K562 (cell line): ENCODE measurements at regions not wholly inside any gene's neighbourhood (a gene's known extent, or its start where the extent isn't known, plus 50 kb on each side); places are given as distances from the start of the nearest gene placed in this dataset.

Source experiments
- ATAC-seq: fragments of 200-7000 bp; cut with Tn5 transposase; 3 replicates; pipeline ENCODE4 v1.9.1; 2020; ENCODE audit warnings: moderate library complexity
- BruUV-seq: library from RNA; stranded (reverse); fragments of 400-500 nt; replicated peaks from 2 replicates; lab custom pipeline; 2021; lab: Mats Ljungman, UMichigan
- CTCF ChIA-PET: fragments of 300-600 bp; formaldehyde crosslinking; extraction: SDS; loops from one replicate; lab custom pipeline; 2021; ENCODE audit warnings: low intra/inter-chr PET ratio; lab: Yijun Ruan, JAX
- POLR2A ChIA-PET: fragments of 300-600, 350-650 bp; sonication (Branson Sonifier 250); formaldehyde crosslinking; extraction: SDS; loops from one replicate; lab custom pipeline; 2021; ENCODE audit warnings: antibody characterized with exemption, inconsistent platforms; lab: Yijun Ruan, JAX
- DNase-seq, 4 experiments: peaks; one replicate each; pipeline versions ENCODE4 v3.0.0 to v3.0.0-alpha.2; 2011 to 2018; ENCODE audit warnings: low spot score in 3 of 4, mixed read lengths in 3 of 4; ENCODE audit errors: extremely low read depth in 1 of 4
- FAIRE-seq: peaks from 2 replicates; lab custom pipeline; 2011; peaks lifted over from hg19 to GRCh38; lab: Jason Lieb, UNC
- H2AFZ ChIP-seq: 2 replicates; pipeline ENCODE4 v1.6.0; 2011; ENCODE audit warnings: low read depth, low read length, control low read depth, inconsistent platforms
- H3K27ac ChIP-seq: fragments of 200-600 bp; 3 replicates; pipeline ENCODE4 v1.8.0; 2011; ENCODE audit warnings: low read depth, mild to moderate bottlenecking, control low read depth, inconsistent platforms, low read length, moderate library complexity, mixed read lengths; ENCODE audit errors: extremely low read depth
- H3K27me3 ChIP-seq, 2 experiments: fragments of 300-600 bp in 1 of 2; 2 replicates in 1 of 2; 3 replicates in 1 of 2; pipeline versions ENCODE4 v1.6.0 to v1.8.0; 2011; ENCODE audit warnings: inconsistent platforms in 2 of 2, low read length in 2 of 2, mild to moderate bottlenecking in 1 of 2, mixed read lengths in 1 of 2, moderate library complexity in 1 of 2; ENCODE audit not compliant: control insufficient read depth in 2 of 2, insufficient read depth in 2 of 2
- H3K36me3 ChIP-seq: fragments of 300-600 bp; 3 replicates; pipeline ENCODE4 v1.8.0; 2011; ENCODE audit warnings: mild to moderate bottlenecking, low read length, inconsistent platforms; ENCODE audit not compliant: control insufficient read depth, insufficient read depth
- H3K4me1 ChIP-seq, 2 experiments: fragments of 200-600 bp in 1 of 2; replicated peaks in 1 of 2; 2 replicates in 1 of 2; 3 replicates in 1 of 2; pipeline versions ENCODE4 v1.5.1 to v1.8.0; 2011; ENCODE audit warnings: inconsistent platforms in 2 of 2, low read length in 2 of 2, mild to moderate bottlenecking in 1 of 2, mixed read lengths in 1 of 2, moderate library complexity in 1 of 2; ENCODE audit not compliant: control insufficient read depth in 2 of 2, insufficient read depth in 2 of 2
- H3K4me2 ChIP-seq: 2 replicates; pipeline ENCODE4 v1.6.1; 2011; ENCODE audit warnings: low read length, control low read depth, inconsistent platforms, mixed read lengths; ENCODE audit not compliant: insufficient read depth
- H3K4me3 ChIP-seq: fragments of 200-600 bp; sonication (generic), shearing (Covaris generic); 2 replicates; pipeline ENCODE4 v1.5.1; 2016; ENCODE audit warnings: control low read depth, inconsistent platforms
- H3K79me2 ChIP-seq: fragments of 200-600 bp; 3 replicates; pipeline ENCODE4 v1.8.0; 2011; ENCODE audit warnings: low read length, inconsistent platforms; ENCODE audit not compliant: control insufficient read depth, insufficient read depth
- H3K9ac ChIP-seq, 2 experiments: 2 replicates each; pipeline versions ENCODE4 v1.6.0 to v1.6.1; 2011; ENCODE audit warnings: low read depth in 2 of 2, low read length in 2 of 2, control low read depth in 1 of 2, inconsistent platforms in 1 of 2, mild to moderate bottlenecking in 1 of 2, mixed read lengths in 1 of 2; ENCODE audit not compliant: insufficient read depth in 1 of 2
- H3K9me1 ChIP-seq: one replicate; pipeline ENCODE4 v1.6.0; 2011; ENCODE audit warnings: inconsistent platforms, mild to moderate bottlenecking, low read length, moderate library complexity; ENCODE audit not compliant: control insufficient read depth, insufficient read depth
- H3K9me3 ChIP-seq: replicated peaks from 2 replicates; pipeline ENCODE4 v1.5.1; 2011; ENCODE audit warnings: low read depth, low read length, inconsistent platforms; ENCODE audit not compliant: control insufficient read depth, insufficient read depth
- H4K20me1 ChIP-seq: replicated peaks from 2 replicates; pipeline ENCODE4 v1.6.1; 2011; ENCODE audit warnings: low read length, inconsistent platforms, mixed read lengths; ENCODE audit not compliant: control insufficient read depth, insufficient read depth
- AFF1 ChIP-seq, 2 experiments: fragments of 450-650 bp; IDR thresholded peaks; 2 replicates each; pipeline ENCODE4 v1.6.1; 2018; ENCODE audit warnings: mild to moderate bottlenecking in 2 of 2, low read depth in 1 of 2; ENCODE audit not compliant: partially characterized antibody in 2 of 2
- CEBPG ChIP-seq, 3 experiments: fragments of 200-800 bp in 1 of 3; sonication (Bioruptor generic) in 1 of 3; sonication (generic) in 1 of 3; formaldehyde crosslinking in 1 of 3; IDR thresholded peaks in 2 of 3; conservative IDR thresholded peaks in 1 of 3; 2 replicates each; pipeline versions ENCODE4 v1.6.1 to v1.8.0; 2016 to 2022; ENCODE audit warnings: missing compliant biosample characterization in 2 of 3, missing genetic modification characterization in 2 of 3, mild to moderate bottlenecking in 1 of 3, missing genetic modification reagents in 1 of 3
- ELF4 ChIP-seq: fragments of 450-650 bp; formaldehyde crosslinking; IDR thresholded peaks from 2 replicates; pipeline ENCODE4 v1.4.0; 2022; ENCODE audit warnings: missing genetic modification characterization
- ETS2 ChIP-seq: IDR thresholded peaks from 2 replicates; pipeline ENCODE4 v1.6.1; 2016; ENCODE audit warnings: borderline replicate concordance, missing genetic modification characterization, mild to moderate bottlenecking, moderate library complexity, missing compliant biosample characterization; ENCODE audit not compliant: poor library complexity, severe bottlenecking
- HNRNPLL ChIP-seq: fragments of 200-400 bp; formaldehyde crosslinking; IDR thresholded peaks from 2 replicates; pipeline ENCODE4 v1.6.1; 2017; ENCODE audit warnings: low read length, low read depth, mild to moderate bottlenecking; ENCODE audit not compliant: poor library complexity, severe bottlenecking
- KAT8 ChIP-seq: fragments of 450-650 bp; IDR thresholded peaks from 2 replicates; pipeline ENCODE4 v1.6.1; 2016; ENCODE audit warnings: low read depth, mild to moderate bottlenecking
- KLF16 ChIP-seq: IDR thresholded peaks from 2 replicates; pipeline ENCODE4 v1.6.1; 2016; ENCODE audit warnings: antibody characterized with exemption
- MTA2 ChIP-seq: fragments of 450-650 bp; IDR thresholded peaks from 2 replicates; pipeline ENCODE4 v1.6.1; 2016; ENCODE audit warnings: low read depth
- PHB2 ChIP-seq: fragments of 450-650 bp; IDR thresholded peaks from 2 replicates; pipeline ENCODE4 v1.6.1; 2017; ENCODE audit warnings: low read depth
- POLR2G ChIP-seq: fragments of 200-400 bp; formaldehyde crosslinking; IDR thresholded peaks from 2 replicates; pipeline ENCODE4 v1.6.1; 2017; ENCODE audit warnings: low read depth, mild to moderate bottlenecking, antibody characterized with exemption, low read length, moderate library complexity
- ZNF140 ChIP-seq: fragments of 250-450 bp; sonication (Bioruptor Pico); IDR thresholded peaks from 2 replicates; pipeline ENCODE4 v1.8.0; 2021; ENCODE audit warnings: moderate library complexity, mild to moderate bottlenecking, inconsistent platforms
- ZNF232 ChIP-seq: sonication (generic); formaldehyde crosslinking; IDR thresholded peaks from 2 replicates; pipeline ENCODE4 v1.8.0; 2022; ENCODE audit warnings: mild to moderate bottlenecking, missing genetic modification reagents
- ZNF347 ChIP-seq: fragments of 450-650 bp; formaldehyde crosslinking; IDR thresholded peaks from 2 replicates; pipeline ENCODE4 v1.4.0; 2020; ENCODE audit warnings: low read depth, mild to moderate bottlenecking, moderate library complexity
- in situ Hi-C: fragments of 300-500 bp; cut with MboI; formaldehyde crosslinking; loops from 4 replicates; pipeline ENCODE4 v1.15.0; 2018; ENCODE audit warnings: inconsistent platforms, mixed read lengths
- intact Hi-C: fragments of 100-400 bp; cut with micrococcal nuclease; formaldehyde crosslinking; loops from 2 replicates; pipeline ENCODE4 v1.14.2; 2022

- no TSS peak for BruUV-seq
- ChIA-PET CTCF (no interaction called here), POLR2A (no interaction called here)
- Histone ChIP-seq H3K9me1 (no peaks in the 10 kb centered on the region), H2AFZ (no peak overlapping the region), H3K4me2 (no peak overlapping the region), H3K4me1 (no peaks in the 10 kb centered on the region), H3K27me3 (no peaks in the 10 kb centered on the region), H4K20me1 (no peaks in the 10 kb centered on the region), H3K36me3 (no peaks in the 10 kb centered on the region), H3K27ac (no peak overlapping the region), H3K79me2 (no peaks in the 10 kb centered on the region), H3K4me3 (no peak overlapping the region), H3K9me3 (no peaks in the 10 kb centered on the region)
- in situ Hi-C loops = no loop called here
- ATAC-seq = no peak
- TF ChIP-seq CEBPG (CRISPR knock-in tag; IDR thresholded peaks at IDR 0.05) (no peak), CEBPG (tag; conservative IDR thresholded peaks at IDR 0.05 in 1 of 2, IDR thresholded peaks at IDR 0.05 in 1 of 2) (no peak), PHB2 (no peak), ELF4 (CRISPR knock-in tag) (no peak), ZNF347 (CRISPR knock-in tag) (no peak), KLF16 (no peak), ETS2 (tag) (no peak), POLR2G (no peak), ZNF232 (CRISPR knock-in tag) (no peak), AFF1 (IDR thresholded peaks at IDR 0.05; ENCODE audit: low read depth in 1 of 2, partially characterized antibody in 2 of 2) (no peak), KAT8 (no peak), ZNF140 (CRISPR knock-in tag) (no peak), HNRNPLL (no peak), MTA2 (no peak)
- TF ChIP-seq, all 486 proteins: peak for 0
- FAIRE-seq (no peak), DNase-seq (no peak)
- intact Hi-C loops = no loop called here
- no peak overlapping the region for H3K9ac ChIP-seq
Observed at GRCh38 chr18:25599443-25599842, 247.5 kb upstream of the ZNF521 start.
